ENCODE measurements at regions not wholly inside any gene's neighbourhood (a gene's known extent, or its start where the extent isn't known, plus 50 kb on each side); places are given as distances from the start of the nearest gene placed in this dataset.

DNA sequence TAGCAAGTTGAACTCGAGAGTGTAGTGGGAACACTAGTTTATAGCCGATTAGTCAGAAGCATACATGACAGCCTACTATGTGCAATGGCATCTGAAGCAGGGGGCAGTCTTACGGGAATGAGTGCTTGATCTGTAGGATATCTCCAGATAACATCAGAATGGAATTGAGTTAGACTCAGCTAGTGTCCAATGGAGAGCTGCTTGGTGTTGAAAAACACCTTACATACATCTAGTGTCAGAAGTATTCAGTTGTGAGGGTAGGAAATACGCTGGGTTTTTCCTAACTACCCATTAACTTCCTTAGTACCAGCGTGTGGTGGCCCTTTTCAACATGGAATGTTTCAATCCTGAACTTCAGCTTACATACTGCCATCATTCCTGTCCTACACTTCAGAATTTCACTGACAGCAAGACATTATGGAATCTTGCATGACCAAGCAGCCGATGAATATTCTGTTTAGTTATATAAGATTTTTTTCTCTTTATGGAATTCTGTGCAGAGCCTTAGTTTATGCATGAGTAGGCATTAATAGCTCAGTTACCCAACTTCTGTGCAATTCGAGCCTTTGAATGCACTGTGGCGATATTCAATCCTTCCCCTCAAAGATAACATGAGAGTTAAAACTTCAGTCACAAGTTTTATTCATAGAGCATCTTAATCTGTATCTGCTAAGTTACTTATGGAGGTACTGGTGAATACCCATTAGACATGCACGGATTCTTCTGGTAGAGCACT is 218.6 kb upstream of the MOCS1 start:
- no peak overlapping the region for H2AFZ ChIP-seq
- TF ChIP-seq, protein P1, sequence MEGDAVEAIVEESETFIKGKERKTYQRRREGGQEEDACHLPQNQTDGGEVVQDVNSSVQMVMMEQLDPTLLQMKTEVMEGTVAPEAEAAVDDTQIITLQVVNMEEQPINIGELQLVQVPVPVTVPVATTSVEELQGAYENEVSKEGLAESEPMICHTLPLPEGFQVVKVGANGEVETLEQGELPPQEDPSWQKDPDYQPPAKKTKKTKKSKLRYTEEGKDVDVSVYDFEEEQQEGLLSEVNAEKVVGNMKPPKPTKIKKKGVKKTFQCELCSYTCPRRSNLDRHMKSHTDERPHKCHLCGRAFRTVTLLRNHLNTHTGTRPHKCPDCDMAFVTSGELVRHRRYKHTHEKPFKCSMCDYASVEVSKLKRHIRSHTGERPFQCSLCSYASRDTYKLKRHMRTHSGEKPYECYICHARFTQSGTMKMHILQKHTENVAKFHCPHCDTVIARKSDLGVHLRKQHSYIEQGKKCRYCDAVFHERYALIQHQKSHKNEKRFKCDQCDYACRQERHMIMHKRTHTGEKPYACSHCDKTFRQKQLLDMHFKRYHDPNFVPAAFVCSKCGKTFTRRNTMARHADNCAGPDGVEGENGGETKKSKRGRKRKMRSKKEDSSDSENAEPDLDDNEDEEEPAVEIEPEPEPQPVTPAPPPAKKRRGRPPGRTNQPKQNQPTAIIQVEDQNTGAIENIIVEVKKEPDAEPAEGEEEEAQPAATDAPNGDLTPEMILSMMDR (conservative IDR thresholded peaks at IDR 0.05) = no peak
- TF ChIP-seq EZH2 (IDR thresholded peaks at IDR 0.05; ENCODE audit: low read depth) = no peak
- no peak overlapping the region for H3K27ac ChIP-seq
- no peak overlapping the region for H3K4me3 ChIP-seq
- H3K4me2 ChIP-seq = no peak overlapping the region
- DNase-seq = no peak
- BruUV-seq (replicated peaks) = no TSS peak
- ChIA-PET POLR2A (ENCODE audit: unreplicated experiment) (no interaction called here), CTCF (no interaction called here)
- no peaks in the 10 kb centered on the region for H3K4me1 ChIP-seq (replicated peaks; ENCODE audit: insufficient read depth)
- no peaks in the 10 kb centered on the region for H3F3A ChIP-seq (ENCODE audit: insufficient read depth, low read depth)
- intact Hi-C loops (cut with micrococcal nuclease; ENCODE audit: unreplicated experiment) = no loop called here
- H3K9me2 ChIP-seq (ENCODE audit: insufficient read depth) = no peaks in the 10 kb centered on the region
- H4K20me1 ChIP-seq (ENCODE audit: insufficient read depth) = no peaks in the 10 kb centered on the region
- H3K79me2 ChIP-seq (ENCODE audit: low read depth) = no peaks in the 10 kb centered on the region
- no peaks in the 10 kb centered on the region for H3K36me3 ChIP-seq (ENCODE audit: low read depth)
- H3K27me3 ChIP-seq (ENCODE audit: insufficient read depth, low read depth) = peaks cover 20% of the 10 kb centered on the region; the same call in 1 of the 2 replicates
- no peaks in the 10 kb centered on the region for H3K9me3 ChIP-seq (ENCODE audit: insufficient read depth, low read depth)

DNA sequence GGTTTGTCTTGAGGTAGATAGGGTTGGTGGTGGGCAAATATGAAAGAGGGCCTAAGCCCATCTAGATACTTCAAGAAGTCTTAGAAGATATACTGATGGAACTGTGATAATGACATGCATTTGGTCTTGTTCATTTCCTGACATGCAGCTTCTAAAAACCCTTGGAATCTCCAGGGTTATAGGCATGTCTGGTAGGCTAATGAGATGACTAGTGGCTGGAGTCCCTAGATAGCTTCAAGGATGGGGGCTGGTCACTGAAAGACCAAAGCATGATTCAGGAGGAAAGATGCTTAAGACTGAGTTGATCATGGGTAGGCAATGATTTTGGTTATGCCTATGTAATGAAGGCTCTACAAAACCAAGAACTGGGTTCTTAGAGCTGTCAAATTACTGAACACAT is 217.9 kb upstream of the MOCS1 start:
- Histone ChIP-seq H3F3A (ENCODE audit: insufficient read depth, low read depth) (no peaks in the 10 kb centered on the region), H3K27ac (no peak overlapping the region), H3K27me3 (ENCODE audit: insufficient read depth, low read depth) (peaks cover 20% of the 10 kb centered on the region; the same call in 1 of the 2 replicates), H3K4me2 (no peak overlapping the region), H3K4me1 (replicated peaks; ENCODE audit: insufficient read depth) (no peaks in the 10 kb centered on the region), H3K79me2 (ENCODE audit: low read depth) (no peaks in the 10 kb centered on the region), H4K20me1 (ENCODE audit: insufficient read depth) (no peaks in the 10 kb centered on the region), H3K9me3 (ENCODE audit: insufficient read depth, low read depth) (no peaks in the 10 kb centered on the region), H2AFZ (no peak overlapping the region), H3K36me3 (ENCODE audit: low read depth) (no peaks in the 10 kb centered on the region), H3K4me3 (no peak overlapping the region), H3K9me2 (ENCODE audit: insufficient read depth) (no peaks in the 10 kb centered on the region)
- DNase-seq = no peak
- ChIA-PET CTCF (no interaction called here), POLR2A (ENCODE audit: unreplicated experiment) (no interaction called here)
- intact Hi-C loops (cut with micrococcal nuclease; ENCODE audit: unreplicated experiment) = no loop called here
- no peak for TF ChIP-seq EZH2 (IDR thresholded peaks at IDR 0.05; ENCODE audit: low read depth)
- TF ChIP-seq, protein P1 (conservative IDR thresholded peaks at IDR 0.05) = no peak
- BruUV-seq (replicated peaks) = no TSS peak

DNA sequence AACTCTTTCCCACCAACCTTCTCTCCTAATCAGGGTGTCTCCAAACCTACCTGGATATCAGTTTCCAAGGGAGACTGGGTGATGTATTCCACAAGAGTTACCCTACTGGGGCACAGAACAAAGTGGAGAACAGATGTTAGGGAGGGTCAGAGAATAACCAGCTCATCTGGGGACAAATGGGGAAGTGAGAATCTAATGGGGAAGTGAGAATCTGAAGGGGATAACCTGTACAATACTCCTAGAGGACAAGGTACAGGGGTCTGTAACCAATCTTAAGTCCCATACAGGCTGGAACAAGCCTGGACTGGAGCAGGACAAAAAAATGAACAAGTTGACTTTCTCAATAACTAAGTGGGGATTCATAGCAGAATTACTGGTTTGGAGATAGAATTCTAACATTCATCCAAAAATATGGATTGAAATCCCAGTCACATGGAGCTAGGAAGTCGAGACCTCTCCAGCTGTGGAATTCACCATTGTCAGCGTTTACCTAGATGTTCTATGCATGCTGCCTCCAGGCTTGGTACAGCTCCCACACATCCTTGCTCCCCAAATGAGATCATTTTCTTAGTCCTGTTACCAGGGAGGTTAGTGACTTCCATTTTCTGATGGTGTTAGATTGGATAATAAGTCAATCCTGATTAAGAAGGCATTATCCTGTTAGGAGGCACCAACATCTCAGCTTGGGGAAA is 214.8 kb upstream of the MOCS1 start:
- no peak overlapping the region for H3K4me2 ChIP-seq
- BruUV-seq (replicated peaks) = no TSS peak

More for the DNA sequence above, 214.8 kb upstream of the MOCS1 start:
- DNase-seq = no peak
- no peaks in the 10 kb centered on the region for H3K4me1 ChIP-seq (replicated peaks; ENCODE audit: insufficient read depth)
- TF ChIP-seq, protein P1 (conservative IDR thresholded peaks at IDR 0.05) = no peak
- TF ChIP-seq EZH2 (IDR thresholded peaks at IDR 0.05; ENCODE audit: low read depth) = no peak
- H3F3A ChIP-seq (ENCODE audit: insufficient read depth, low read depth) = no peaks in the 10 kb centered on the region
- H3K79me2 ChIP-seq (ENCODE audit: low read depth) = no peaks in the 10 kb centered on the region
- no peak overlapping the region for H2AFZ ChIP-seq
- H3K9me3 ChIP-seq (ENCODE audit: insufficient read depth, low read depth) = no peaks in the 10 kb centered on the region
- H3K27ac ChIP-seq = no peak overlapping the region
- ChIA-PET CTCF (no interaction called here), POLR2A (ENCODE audit: unreplicated experiment) (no interaction called here)
- no peaks in the 10 kb centered on the region for H3K9me2 ChIP-seq (ENCODE audit: insufficient read depth)
- H4K20me1 ChIP-seq (ENCODE audit: insufficient read depth) = no peaks in the 10 kb centered on the region
- no peaks in the 10 kb centered on the region for H3K36me3 ChIP-seq (ENCODE audit: low read depth)
- intact Hi-C loops (cut with micrococcal nuclease; ENCODE audit: unreplicated experiment) = loop anchor here (5.0 kb wide), 1 partner anchor 597 kb away; no protein-coding TSS in a partner anchor
- no peak overlapping the region for H3K4me3 ChIP-seq
- peaks cover 10% of the 10 kb centered on the region; the same call in 1 of the 2 replicates for H3K27me3 ChIP-seq (ENCODE audit: insufficient read depth, low read depth)
